Keratinocyte (primary cell): ENCODE measurements at regions not wholly inside any gene's neighbourhood (a gene's known extent, or its start where the extent isn't known, plus 50 kb on each side); places are given as distances from the start of the nearest gene placed in this dataset.

Source experiments
- DNase-seq: peaks from one replicate; pipeline ENCODE4 v3.0.0-alpha.2; 2011; ENCODE audit warnings: low read depth, missing footprints, low spot score
- FAIRE-seq: peaks from 2 replicates; lab custom pipeline; 2011; peaks lifted over from hg19 to GRCh38; lab: Jason Lieb, UNC
- H2AFZ ChIP-seq: 2 replicates; pipeline ENCODE4 v1.6.0; 2012; ENCODE audit warnings: low read length, control low read depth, inconsistent platforms; ENCODE audit not compliant: control insufficient read depth
- H3K27ac ChIP-seq: 2 replicates; pipeline ENCODE4 v1.5.1; 2011; ENCODE audit warnings: low read length; ENCODE audit not compliant: control insufficient read depth, insufficient read depth
- H3K27me3 ChIP-seq: 3 replicates; pipeline ENCODE4 v1.6.0; 2011; ENCODE audit warnings: low read length; ENCODE audit not compliant: control insufficient read depth, insufficient read depth; ENCODE audit errors: extremely low read depth
- H3K36me3 ChIP-seq, 2 experiments: 2 replicates in 1 of 2; 3 replicates in 1 of 2; pipeline ENCODE4 v1.5.1; 2011; ENCODE audit warnings: low read length in 2 of 2, mild to moderate bottlenecking in 1 of 2; ENCODE audit not compliant: control insufficient read depth in 2 of 2, insufficient read depth in 2 of 2; ENCODE audit errors: extremely low read depth in 1 of 2
- H3K4me1 ChIP-seq: 3 replicates; pipeline ENCODE4 v1.5.1; 2011; ENCODE audit warnings: low read length; ENCODE audit not compliant: control insufficient read depth, insufficient read depth; ENCODE audit errors: extremely low read depth
- H3K4me2 ChIP-seq: 3 replicates; pipeline ENCODE4 v1.6.0; 2011; ENCODE audit warnings: low read depth, low read length; ENCODE audit not compliant: control insufficient read depth, insufficient read depth; ENCODE audit errors: extremely low read depth
- H3K4me3 ChIP-seq, 3 experiments: fragments of 200-600 bp in 1 of 3; sonication (generic) in 1 of 3; 2 replicates in 2 of 3; 3 replicates in 1 of 3; pipeline ENCODE4 v1.5.1; 2011 to 2016; ENCODE audit warnings: low read length in 3 of 3, mild to moderate bottlenecking in 3 of 3, control low read depth in 2 of 3, inconsistent platforms in 1 of 3, low read depth in 1 of 3, mixed read lengths in 1 of 3, mixed run types in 1 of 3, moderate library complexity in 1 of 3; ENCODE audit not compliant: control insufficient read depth in 2 of 3, insufficient read depth in 2 of 3; ENCODE audit errors: extremely low read depth in 1 of 3
- H3K79me2 ChIP-seq: 2 replicates; pipeline ENCODE4 v1.6.0; 2012; ENCODE audit warnings: low read length; ENCODE audit not compliant: control insufficient read depth, insufficient read depth
- H3K9ac ChIP-seq: 3 replicates; pipeline ENCODE4 v1.6.0; 2011; ENCODE audit warnings: low read length; ENCODE audit not compliant: control insufficient read depth, insufficient read depth; ENCODE audit errors: extremely low read depth
- H3K9me1 ChIP-seq: 3 replicates; pipeline ENCODE4 v1.6.0; 2011; ENCODE audit warnings: low read length; ENCODE audit not compliant: control insufficient read depth, insufficient read depth; ENCODE audit errors: extremely low read depth
- H3K9me3 ChIP-seq: 2 replicates; pipeline ENCODE4 v1.5.1; 2012; ENCODE audit warnings: low read depth, low read length; ENCODE audit not compliant: control insufficient read depth
- H4K20me1 ChIP-seq: 3 replicates; pipeline ENCODE4 v1.6.0; 2011; ENCODE audit warnings: low read length; ENCODE audit not compliant: control insufficient read depth, insufficient read depth; ENCODE audit errors: extremely low read depth
- EZH2 ChIP-seq: IDR thresholded peaks from one replicate; pipeline ENCODE4 v1.6.1; 2012; ENCODE audit warnings: inconsistent platforms, mild to moderate bottlenecking, low read length, moderate library complexity
- dilution Hi-C: fragments of 300-500 bp; cut with MboI; formaldehyde crosslinking; loops from one replicate; pipeline ENCODE4 v1.7.0; 2020; ENCODE audit warnings: low sequenced_read_pairs; ENCODE audit not compliant: extremely low pct_ligation_motif_present
- TF ChIP-seq, protein P1 (sequence below), 3 experiments: IDR thresholded peaks in 1 of 3; conservative IDR thresholded peaks in 1 of 3; optimal IDR thresholded peaks in 1 of 3; 2 replicates in 2 of 3; 3 replicates in 1 of 3; pipeline versions ENCODE3 to v1.5.1; 2011; ENCODE audit warnings: low read length in 3 of 3, mild to moderate bottlenecking in 3 of 3, moderate library complexity in 2 of 3, control low read depth in 1 of 3, inconsistent platforms in 1 of 3; ENCODE audit not compliant: insufficient read depth in 2 of 3; ENCODE audit errors: extremely low read depth in 1 of 3

DNA sequence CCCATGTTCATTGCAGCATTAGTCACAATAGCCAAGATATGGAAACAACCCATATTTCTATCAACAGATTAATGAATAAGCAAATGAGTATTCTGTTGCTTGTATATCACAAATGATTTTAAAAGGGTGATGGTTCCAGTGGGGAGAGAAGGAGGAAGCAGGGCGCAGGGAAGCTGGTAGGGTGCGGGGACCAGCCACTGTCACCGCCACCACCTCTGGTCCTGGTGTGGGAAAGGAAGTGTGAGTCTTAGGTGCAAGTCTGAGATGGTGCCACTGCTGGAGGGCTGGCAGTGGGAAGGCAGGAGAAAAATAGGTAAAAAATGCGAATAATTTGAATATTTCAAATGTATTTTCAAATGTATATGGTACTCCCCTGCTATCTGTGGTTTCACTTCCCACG lies 286.8 kb upstream of the DDX53 start:
- no peaks in the 10 kb centered on the region for H3K79me2 ChIP-seq
- H3K36me3 ChIP-seq: no peaks in the 10 kb centered on the region
- FAIRE-seq (no peak), DNase-seq (no peak)
- dilution Hi-C loops: no loop called here
- H3K4me3 ChIP-seq: no peak overlapping the region
- no peaks in the 10 kb centered on the region for H3K4me1 ChIP-seq
- TF ChIP-seq EZH2: no peak
- TF ChIP-seq, protein P1, sequence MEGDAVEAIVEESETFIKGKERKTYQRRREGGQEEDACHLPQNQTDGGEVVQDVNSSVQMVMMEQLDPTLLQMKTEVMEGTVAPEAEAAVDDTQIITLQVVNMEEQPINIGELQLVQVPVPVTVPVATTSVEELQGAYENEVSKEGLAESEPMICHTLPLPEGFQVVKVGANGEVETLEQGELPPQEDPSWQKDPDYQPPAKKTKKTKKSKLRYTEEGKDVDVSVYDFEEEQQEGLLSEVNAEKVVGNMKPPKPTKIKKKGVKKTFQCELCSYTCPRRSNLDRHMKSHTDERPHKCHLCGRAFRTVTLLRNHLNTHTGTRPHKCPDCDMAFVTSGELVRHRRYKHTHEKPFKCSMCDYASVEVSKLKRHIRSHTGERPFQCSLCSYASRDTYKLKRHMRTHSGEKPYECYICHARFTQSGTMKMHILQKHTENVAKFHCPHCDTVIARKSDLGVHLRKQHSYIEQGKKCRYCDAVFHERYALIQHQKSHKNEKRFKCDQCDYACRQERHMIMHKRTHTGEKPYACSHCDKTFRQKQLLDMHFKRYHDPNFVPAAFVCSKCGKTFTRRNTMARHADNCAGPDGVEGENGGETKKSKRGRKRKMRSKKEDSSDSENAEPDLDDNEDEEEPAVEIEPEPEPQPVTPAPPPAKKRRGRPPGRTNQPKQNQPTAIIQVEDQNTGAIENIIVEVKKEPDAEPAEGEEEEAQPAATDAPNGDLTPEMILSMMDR (optimal IDR thresholded peaks at IDR 0.05 in 1 of 3, IDR thresholded peaks at IDR 0.05 in 1 of 3, conservative IDR thresholded peaks at IDR 0.05 in 1 of 3; ENCODE audit: extremely low read depth in 1 of 3, insufficient read depth in 2 of 3, low read length in 3 of 3): no peak
- no peak overlapping the region for H3K9ac ChIP-seq
- no peak overlapping the region for H2AFZ ChIP-seq
- H4K20me1 ChIP-seq: no peaks in the 10 kb centered on the region
- H3K9me3 ChIP-seq: no peaks in the 10 kb centered on the region
- H3K4me2 ChIP-seq: no peak overlapping the region
- H3K27me3 ChIP-seq: no peaks in the 10 kb centered on the region
- no peaks in the 10 kb centered on the region for H3K9me1 ChIP-seq
- no peak overlapping the region for H3K27ac ChIP-seq

DNA sequence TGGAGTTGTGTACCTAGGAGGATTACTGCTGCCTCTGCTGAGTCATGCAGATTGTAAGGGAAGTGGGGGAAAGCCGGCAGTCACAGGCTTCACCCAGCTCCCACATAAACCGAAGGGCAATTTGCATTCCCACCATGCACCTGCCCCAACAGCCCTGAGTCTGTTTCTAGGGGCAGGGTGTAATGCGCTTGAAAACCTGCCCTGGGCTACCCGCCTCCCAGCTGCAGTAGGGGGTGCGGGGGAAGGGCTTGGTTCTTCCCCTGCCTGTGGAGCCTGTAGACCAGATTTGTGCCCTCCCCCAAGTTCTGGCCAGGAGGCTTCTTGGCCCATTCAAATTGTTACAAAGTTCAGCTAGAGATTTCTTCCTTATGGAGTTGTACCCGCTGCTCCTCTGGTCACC lies 269.2 kb upstream of the DDX53 start:
- no peak for TF ChIP-seq EZH2
- TF ChIP-seq, protein P1 (optimal IDR thresholded peaks at IDR 0.05 in 1 of 3, IDR thresholded peaks at IDR 0.05 in 1 of 3, conservative IDR thresholded peaks at IDR 0.05 in 1 of 3; ENCODE audit: extremely low read depth in 1 of 3, insufficient read depth in 2 of 3, low read length in 3 of 3): no peak
- Histone ChIP-seq H3K27me3 (no peaks in the 10 kb centered on the region), H3K9me1 (no peaks in the 10 kb centered on the region), H4K20me1 (no peaks in the 10 kb centered on the region), H3K4me3 (no peak overlapping the region), H3K9me3 (no peaks in the 10 kb centered on the region), H3K4me1 (no peaks in the 10 kb centered on the region), H3K4me2 (no peak overlapping the region), H3K9ac (no peak overlapping the region), H3K79me2 (no peaks in the 10 kb centered on the region), H2AFZ (no peak overlapping the region), H3K27ac (no peak overlapping the region), H3K36me3 (no peaks in the 10 kb centered on the region)
- dilution Hi-C loops: no loop called here
- FAIRE-seq (no peak), DNase-seq (no peak)
